ENCODE measurements at regions not wholly inside any gene's neighbourhood (a gene's known extent, or its start where the extent isn't known, plus 50 kb on each side); places are given as distances from the start of the nearest gene placed in this dataset.

DNA sequence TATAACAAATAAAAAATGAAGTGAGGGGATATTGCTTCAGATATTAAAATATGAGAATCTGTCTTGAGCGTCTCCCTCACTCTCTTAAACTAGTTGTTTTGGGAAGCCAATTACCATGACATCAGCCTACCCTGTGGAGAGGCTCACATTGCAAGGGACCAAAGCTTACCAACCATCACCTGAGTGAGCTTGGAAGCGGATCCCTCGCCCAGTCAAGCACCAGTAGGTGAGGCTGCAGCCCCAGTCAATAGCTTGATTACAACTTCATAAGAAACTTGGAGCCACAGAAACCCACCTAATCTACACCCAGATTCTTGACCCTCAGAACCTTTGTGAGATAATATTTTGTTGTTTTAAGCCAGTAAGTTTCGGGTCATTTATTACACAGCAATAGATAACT is 206.2 kb downstream of the CEMIP2 start:
- no peak overlapping the region for H3K27ac ChIP-seq
- TF ChIP-seq ZFX (IDR thresholded peaks at IDR 0.05) = no peak
- TF ChIP-seq, protein P1, sequence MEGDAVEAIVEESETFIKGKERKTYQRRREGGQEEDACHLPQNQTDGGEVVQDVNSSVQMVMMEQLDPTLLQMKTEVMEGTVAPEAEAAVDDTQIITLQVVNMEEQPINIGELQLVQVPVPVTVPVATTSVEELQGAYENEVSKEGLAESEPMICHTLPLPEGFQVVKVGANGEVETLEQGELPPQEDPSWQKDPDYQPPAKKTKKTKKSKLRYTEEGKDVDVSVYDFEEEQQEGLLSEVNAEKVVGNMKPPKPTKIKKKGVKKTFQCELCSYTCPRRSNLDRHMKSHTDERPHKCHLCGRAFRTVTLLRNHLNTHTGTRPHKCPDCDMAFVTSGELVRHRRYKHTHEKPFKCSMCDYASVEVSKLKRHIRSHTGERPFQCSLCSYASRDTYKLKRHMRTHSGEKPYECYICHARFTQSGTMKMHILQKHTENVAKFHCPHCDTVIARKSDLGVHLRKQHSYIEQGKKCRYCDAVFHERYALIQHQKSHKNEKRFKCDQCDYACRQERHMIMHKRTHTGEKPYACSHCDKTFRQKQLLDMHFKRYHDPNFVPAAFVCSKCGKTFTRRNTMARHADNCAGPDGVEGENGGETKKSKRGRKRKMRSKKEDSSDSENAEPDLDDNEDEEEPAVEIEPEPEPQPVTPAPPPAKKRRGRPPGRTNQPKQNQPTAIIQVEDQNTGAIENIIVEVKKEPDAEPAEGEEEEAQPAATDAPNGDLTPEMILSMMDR (conservative IDR thresholded peaks at IDR 0.05) = no peak

DNA sequence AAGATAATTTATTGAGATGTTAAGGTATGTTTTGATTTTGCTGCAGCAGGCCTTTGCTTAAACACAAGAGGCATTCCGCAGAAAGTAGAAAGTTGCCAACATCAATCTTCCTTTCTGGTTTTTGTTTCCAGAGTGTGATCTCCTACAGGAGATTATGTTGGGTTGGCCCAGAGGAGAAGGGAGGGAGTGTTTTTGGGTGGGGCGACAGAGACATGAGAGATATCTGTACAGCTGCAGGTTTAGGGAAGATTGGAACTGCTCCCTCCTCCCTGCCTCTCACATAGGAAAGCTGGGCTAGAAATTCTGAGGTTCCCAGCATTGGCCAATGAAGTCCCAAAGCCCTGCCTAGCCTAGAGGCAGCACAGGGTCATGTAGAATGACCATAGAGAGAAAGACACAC is 211.0 kb downstream of the CEMIP2 start:
- no peak overlapping the region for H3K27ac ChIP-seq
- no peak for TF ChIP-seq ZFX (IDR thresholded peaks at IDR 0.05)

DNA sequence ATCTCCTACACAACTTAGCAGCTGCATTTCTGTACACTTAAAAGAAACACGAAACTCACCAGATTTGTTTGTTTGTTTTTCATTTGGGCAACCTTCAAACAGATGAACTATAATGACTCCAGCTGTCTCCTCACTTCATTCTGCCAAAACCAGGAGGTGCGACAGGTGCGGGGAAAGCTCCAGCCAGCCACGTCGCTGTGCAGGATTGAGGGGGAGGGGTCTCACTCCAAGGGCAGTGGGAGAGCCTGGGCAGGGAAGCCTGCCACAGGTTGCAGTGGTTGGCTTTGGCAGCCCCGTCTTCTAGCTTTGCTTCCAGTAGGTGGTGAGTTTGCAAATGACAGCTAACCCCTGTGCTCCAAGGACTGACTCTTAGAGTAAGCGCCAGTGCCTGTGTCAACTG is 215.8 kb downstream of the CEMIP2 start:
- TF ChIP-seq, protein P1 (conservative IDR thresholded peaks at IDR 0.05) = no peak
- TF ChIP-seq ZFX (IDR thresholded peaks at IDR 0.05) = no peak
- no peak overlapping the region for H3K27ac ChIP-seq

DNA sequence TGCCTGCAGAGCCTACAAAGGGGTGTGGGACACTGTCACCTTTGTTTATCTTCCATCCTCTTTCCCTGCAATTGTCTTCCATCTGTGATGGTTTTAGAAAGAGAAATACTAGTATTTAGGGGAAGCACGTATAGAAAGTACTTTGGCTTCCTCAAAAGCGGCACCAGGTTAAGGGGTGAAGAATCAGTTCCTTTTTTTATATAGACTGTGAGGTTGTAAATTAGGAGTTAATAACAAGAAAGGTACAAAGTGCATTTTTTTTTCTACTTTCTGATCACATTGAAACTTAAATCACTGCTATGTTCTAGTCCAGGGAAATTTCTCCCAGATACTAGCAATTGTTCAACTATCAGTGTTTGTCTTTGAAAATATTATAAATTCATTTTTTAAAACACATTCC is 219.3 kb downstream of the CEMIP2 start:
- TF ChIP-seq ZFX (IDR thresholded peaks at IDR 0.05) = no peak
- TF ChIP-seq, protein P1 (conservative IDR thresholded peaks at IDR 0.05) = no peak
- H3K27ac ChIP-seq = no peak overlapping the region

DNA sequence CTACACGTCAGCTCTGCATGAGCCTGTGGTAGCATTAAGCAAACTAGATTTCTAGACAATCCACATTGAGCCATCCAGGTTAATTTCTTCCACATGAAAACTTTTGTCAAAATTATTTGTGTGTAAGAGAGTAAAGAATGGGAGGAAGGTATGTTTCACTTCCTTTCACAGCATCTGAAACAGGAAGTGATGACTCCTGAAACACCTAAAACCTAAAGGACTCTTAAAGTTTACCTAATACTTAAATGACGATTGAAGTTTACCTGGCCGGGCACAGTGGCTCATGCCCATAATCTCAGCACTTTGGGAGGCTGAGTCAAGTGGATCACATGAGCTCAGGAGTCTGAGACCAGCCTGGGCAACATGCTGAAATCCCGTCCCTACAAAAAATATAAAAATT is 223.8 kb downstream of the CEMIP2 start:
- TF ChIP-seq ZFX (IDR thresholded peaks at IDR 0.05) = no peak
- TF ChIP-seq, protein P1 (conservative IDR thresholded peaks at IDR 0.05) = no peak
- no peak overlapping the region for H3K27ac ChIP-seq

DNA sequence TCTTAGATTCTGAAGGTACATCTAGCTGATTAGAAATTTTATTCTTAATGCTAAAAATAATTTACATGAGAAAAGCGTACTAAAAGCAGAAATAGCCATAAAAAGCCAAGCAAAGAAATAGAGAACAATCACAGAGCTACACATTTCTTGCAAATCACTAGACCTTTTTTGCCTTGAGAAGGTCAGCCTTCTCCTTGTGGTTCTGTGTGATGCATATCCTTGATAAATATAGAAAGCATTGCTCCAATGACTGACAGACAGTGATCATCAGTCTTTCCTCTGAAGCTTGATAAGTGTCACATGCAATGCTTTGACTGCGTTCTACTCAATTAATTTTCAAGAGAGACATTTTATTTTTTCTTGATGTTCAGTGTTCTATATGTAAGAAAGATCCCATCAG is 226.9 kb downstream of the CEMIP2 start:
- H3K27ac ChIP-seq = no peak overlapping the region
- TF ChIP-seq, protein P1 (conservative IDR thresholded peaks at IDR 0.05) = no peak
- TF ChIP-seq ZFX (IDR thresholded peaks at IDR 0.05) = no peak

DNA sequence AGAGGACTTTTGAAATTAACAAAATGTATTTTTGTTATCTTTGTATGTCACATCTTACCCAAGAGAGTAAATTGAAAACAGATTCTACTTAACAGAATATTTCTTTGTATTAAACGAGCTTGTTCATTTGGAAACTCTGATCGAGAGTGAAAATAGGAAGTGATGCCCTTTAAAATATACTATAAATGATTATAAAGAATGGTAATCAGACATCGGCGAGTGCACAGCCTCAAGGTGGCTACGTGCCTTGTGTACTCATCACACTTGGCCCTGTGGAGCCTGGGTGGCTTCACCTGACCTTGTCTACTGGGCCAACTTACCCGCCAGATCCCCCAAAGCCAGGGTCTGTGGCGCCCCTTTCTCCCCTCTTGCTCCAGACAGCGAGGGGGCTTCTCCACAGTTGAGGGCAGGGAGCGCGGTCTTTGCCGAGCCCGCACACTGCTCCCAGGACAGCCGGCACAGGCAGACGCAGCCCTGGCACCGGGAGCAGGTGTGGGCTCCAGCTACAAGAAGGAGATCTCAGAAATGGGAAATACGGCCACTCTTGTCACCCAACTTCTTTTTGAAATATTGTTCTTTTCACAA is 243.2 kb downstream of the CEMIP2 start:
- TF ChIP-seq ZFX (IDR thresholded peaks at IDR 0.05) = no peak
- TF ChIP-seq, protein P1 (conservative IDR thresholded peaks at IDR 0.05) = no peak

DNA sequence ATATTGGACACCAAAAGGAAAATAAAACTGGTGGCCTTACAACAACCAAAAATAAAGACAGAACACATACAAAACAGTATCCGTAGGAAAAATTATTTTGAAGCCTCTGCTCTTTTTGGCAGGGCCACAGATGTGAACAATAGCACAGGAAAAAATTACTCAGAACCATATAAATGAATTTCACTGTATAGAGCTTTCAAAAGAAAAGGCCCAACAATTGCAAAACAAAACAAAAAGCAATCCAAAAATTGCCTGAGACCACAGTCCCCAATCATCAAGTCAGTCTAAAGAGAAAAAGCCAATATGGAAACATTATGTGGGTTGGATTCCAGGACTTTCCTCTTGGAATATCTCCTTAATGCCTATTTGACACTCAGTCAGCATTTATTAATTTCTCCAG is 243.8 kb downstream of the CEMIP2 start:
- TF ChIP-seq ZFX (IDR thresholded peaks at IDR 0.05) = no peak
- TF ChIP-seq, protein P1 (conservative IDR thresholded peaks at IDR 0.05) = no peak
- no peak overlapping the region for H3K27ac ChIP-seq

More for the DNA sequence above, 243.2 kb downstream of the CEMIP2 start:
- no peak overlapping the region for H3K27ac ChIP-seq
